ENCODE measurements at regions not wholly inside any gene's neighbourhood (a gene's known extent, or its start where the extent isn't known, plus 50 kb on each side); places are given as distances from the start of the nearest gene placed in this dataset.

DNA sequence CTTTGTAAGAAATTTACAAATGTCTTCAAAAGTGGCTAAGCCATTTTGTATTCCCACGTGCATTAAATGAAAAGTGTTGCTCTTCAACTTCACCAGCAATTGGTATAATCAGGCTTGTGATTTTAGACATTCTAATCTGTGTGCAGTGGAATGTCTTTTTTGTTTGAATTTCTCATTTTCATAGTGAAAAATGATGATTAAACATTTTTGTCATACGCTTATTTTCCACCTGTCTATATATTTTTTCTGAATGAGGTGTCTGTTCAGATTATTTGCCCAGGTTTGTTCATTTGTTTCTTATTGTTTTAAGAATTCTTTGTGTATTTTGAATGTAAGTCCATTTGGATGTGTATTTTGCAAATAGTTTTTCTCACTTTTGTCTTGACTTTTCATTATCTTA, 558.1 kb downstream of the TENT5A start (continued):
- TF ChIP-seq TAF1 (IDR thresholded peaks at IDR 0.05; ENCODE audit: borderline replicate concordance, low read depth, low read length) (no peak), JUNB (IDR thresholded peaks at IDR 0.05) (no peak), NR2C2 (IDR thresholded peaks at IDR 0.05; ENCODE audit: borderline replicate concordance, control insufficient read depth, insufficient read length, low read depth) (no peak)

DNA sequence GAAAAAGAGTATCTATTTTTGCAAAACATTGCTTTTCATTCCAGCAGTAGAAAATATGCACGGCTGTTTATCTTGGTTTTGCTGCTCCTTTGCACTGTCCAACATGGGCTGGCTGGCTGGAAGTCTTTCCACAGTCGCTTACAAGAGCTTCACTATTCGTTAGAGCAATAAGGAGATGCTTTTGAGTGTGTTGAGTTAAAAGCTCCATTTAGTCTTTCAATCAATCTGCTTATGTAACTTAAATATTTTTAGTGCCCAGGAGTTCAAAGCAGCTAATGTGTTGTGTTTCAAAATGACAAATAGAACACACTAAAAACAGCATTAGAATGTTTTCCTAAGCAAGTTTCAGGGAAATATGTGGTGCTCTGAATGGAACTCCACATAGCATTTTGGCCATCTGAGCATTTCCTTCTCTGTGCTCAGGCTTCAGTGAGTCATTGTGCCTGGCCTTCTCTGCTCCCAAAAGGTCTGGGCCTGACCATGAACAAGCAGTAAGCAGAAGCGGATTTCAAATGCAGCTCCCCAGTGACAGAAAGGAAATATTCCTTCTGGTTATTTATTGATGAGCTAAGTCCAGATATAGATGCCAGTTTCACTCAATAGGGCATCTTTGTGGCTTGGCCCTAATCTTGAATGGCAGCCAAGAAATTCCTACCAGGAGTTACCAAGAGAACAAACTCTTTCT, 580.3 kb downstream of the TENT5A start:
- Histone ChIP-seq H3K79me2 (ENCODE audit: control insufficient read depth, insufficient read depth, low read length) (no peaks in the 10 kb centered on the region), H3K4me1 (ENCODE audit: control insufficient read depth, insufficient read depth, low read length) (no peaks in the 10 kb centered on the region), H3K27ac (ENCODE audit: control insufficient read depth, insufficient read depth) (no peak overlapping the region), H3K4me2 (ENCODE audit: control insufficient read depth, insufficient read depth) (no peak overlapping the region), H3K4me3 (no peak overlapping the region), H3K27me3 (replicated peaks in 1 of 2; ENCODE audit: control insufficient read depth in 2 of 2, insufficient read depth in 2 of 2, low read length in 1 of 2) (no peaks in the 10 kb centered on the region), H3K36me3 (ENCODE audit: control insufficient read depth in 2 of 2, insufficient read depth in 2 of 2, low read length in 1 of 2) (no peaks in the 10 kb centered on the region), H2AFZ (ENCODE audit: control insufficient read depth, low read depth, low read length) (no peak overlapping the region), H3K9me3 (replicated peaks; ENCODE audit: control insufficient read depth, insufficient read depth, low read length) (no peaks in the 10 kb centered on the region), H4K20me1 (ENCODE audit: control insufficient read depth, insufficient read depth) (no peaks in the 10 kb centered on the region), H3K9ac (ENCODE audit: control insufficient read depth, insufficient read depth, low read length) (no peak overlapping the region)
- BruUV-seq (replicated peaks) = no TSS peak
- in situ Hi-C loops (cut with MboI) (no loop called here), intact Hi-C loops (cut with micrococcal nuclease; ENCODE audit: unreplicated experiment) (no loop called here)
- SMC1A ChIA-PET (ENCODE audit: uncharacterized antibody, unreplicated experiment) = no interaction called here
- RAD21 ChIA-PET (ENCODE audit: unreplicated experiment) = no interaction called here
- CTCF ChIA-PET = no interaction called here
- FAIRE-seq = no peak
- TF ChIP-seq RAD51 (IDR thresholded peaks at IDR 0.05) (no peak), SMARCA5 (IDR thresholded peaks at IDR 0.05) (no peak), HDAC2 (IDR thresholded peaks at IDR 0.05) (no peak), BMI1 (IDR thresholded peaks at IDR 0.05; ENCODE audit: borderline replicate concordance) (no peak), JUNB (IDR thresholded peaks at IDR 0.05) (no peak), CBFB (IDR thresholded peaks at IDR 0.05; ENCODE audit: low read depth) (no peak)
- TF ChIP-seq, protein P1, sequence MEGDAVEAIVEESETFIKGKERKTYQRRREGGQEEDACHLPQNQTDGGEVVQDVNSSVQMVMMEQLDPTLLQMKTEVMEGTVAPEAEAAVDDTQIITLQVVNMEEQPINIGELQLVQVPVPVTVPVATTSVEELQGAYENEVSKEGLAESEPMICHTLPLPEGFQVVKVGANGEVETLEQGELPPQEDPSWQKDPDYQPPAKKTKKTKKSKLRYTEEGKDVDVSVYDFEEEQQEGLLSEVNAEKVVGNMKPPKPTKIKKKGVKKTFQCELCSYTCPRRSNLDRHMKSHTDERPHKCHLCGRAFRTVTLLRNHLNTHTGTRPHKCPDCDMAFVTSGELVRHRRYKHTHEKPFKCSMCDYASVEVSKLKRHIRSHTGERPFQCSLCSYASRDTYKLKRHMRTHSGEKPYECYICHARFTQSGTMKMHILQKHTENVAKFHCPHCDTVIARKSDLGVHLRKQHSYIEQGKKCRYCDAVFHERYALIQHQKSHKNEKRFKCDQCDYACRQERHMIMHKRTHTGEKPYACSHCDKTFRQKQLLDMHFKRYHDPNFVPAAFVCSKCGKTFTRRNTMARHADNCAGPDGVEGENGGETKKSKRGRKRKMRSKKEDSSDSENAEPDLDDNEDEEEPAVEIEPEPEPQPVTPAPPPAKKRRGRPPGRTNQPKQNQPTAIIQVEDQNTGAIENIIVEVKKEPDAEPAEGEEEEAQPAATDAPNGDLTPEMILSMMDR (IDR thresholded peaks at IDR 0.05 in 2 of 3, conservative IDR thresholded peaks at IDR 0.05 in 1 of 3; ENCODE audit: control insufficient read depth in 2 of 3, extremely low read depth in 1 of 3, insufficient read depth in 1 of 3, low read depth in 3 of 3, low read length in 3 of 3) = no peak
- TF ChIP-seq, protein P2, sequence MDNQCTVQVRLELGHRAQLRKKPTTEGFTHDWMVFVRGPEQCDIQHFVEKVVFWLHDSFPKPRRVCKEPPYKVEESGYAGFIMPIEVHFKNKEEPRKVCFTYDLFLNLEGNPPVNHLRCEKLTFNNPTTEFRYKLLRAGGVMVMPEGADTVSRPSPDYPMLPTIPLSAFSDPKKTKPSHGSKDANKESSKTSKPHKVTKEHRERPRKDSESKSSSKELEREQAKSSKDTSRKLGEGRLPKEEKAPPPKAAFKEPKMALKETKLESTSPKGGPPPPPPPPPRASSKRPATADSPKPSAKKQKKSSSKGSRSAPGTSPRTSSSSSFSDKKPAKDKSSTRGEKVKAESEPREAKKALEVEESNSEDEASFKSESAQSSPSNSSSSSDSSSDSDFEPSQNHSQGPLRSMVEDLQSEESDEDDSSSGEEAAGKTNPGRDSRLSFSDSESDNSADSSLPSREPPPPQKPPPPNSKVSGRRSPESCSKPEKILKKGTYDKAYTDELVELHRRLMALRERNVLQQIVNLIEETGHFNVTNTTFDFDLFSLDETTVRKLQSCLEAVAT (IDR thresholded peaks at IDR 0.05) = no peak
- 0% methylated on average over 4 of the region's 4 CpGs for WGBS (ENCODE audit: insufficient coverage, insufficient replicate concordance, low lambda C conversion rate, missing lambda C conversion rate)
- no peak for DNase-seq (ENCODE audit: low read depth, low spot score)
- ATAC-seq = no peak
- POLR2A ChIA-PET = no interaction called here
